A673 (cell line): ENCODE measurements at regions not wholly inside any gene's neighbourhood (a gene's known extent, or its start where the extent isn't known, plus 50 kb on each side); places are given as distances from the start of the nearest gene placed in this dataset.
"Not testable (repeated sequence)": the region's sequence is repeated elsewhere in the genome, so short reads cannot be mapped to it uniquely, and the experiment has no call there.

Source experiments
- BruUV-seq: library from RNA; stranded (reverse); fragments of 400-500 nt; replicated peaks from 2 replicates; lab custom pipeline; 2021; lab: Mats Ljungman, UMichigan
- CTCF ChIA-PET: fragments of 300-600 bp; sonication (Branson Sonifier 250); formaldehyde crosslinking; loops from one replicate; lab custom pipeline; 2022; ENCODE audit warnings: antibody characterized with exemption; lab: Charles Lee
- POLR2A ChIA-PET: fragments of 300-600 bp; sonication (Branson Sonifier 250); formaldehyde crosslinking; loops from one replicate; lab custom pipeline; 2022; ENCODE audit warnings: antibody characterized with exemption; ENCODE audit not compliant: low non-redundant PET; lab: Charles Lee
- DNase-seq: peaks from one replicate; pipeline ENCODE4 v3.0.0-alpha.2; 2015; ENCODE audit warnings: low spot score
- H3K27ac ChIP-seq: fragments of 200-600 bp; sonication (generic); 2 replicates; pipeline ENCODE4 v1.5.1; 2016; ENCODE audit warnings: mixed run types, low read depth, mild to moderate bottlenecking, mixed read lengths, antibody characterized with exemption, low read length; ENCODE audit not compliant: poor library complexity, severe bottlenecking
- H3K27me3 ChIP-seq: fragments of 200-600 bp; sonication (generic); replicated peaks from 2 replicates; pipeline ENCODE4 v1.6.1; 2017; ENCODE audit warnings: mixed run types, low read depth, mild to moderate bottlenecking, mixed read lengths, antibody characterized with exemption, low read length; ENCODE audit not compliant: insufficient read depth, poor library complexity
- H3K36me3 ChIP-seq: fragments of 200-600 bp; sonication (generic); 2 replicates; pipeline ENCODE4 v1.6.1; 2016; ENCODE audit warnings: mixed run types, mild to moderate bottlenecking, mixed read lengths, antibody characterized with exemption, low read length; ENCODE audit not compliant: insufficient read depth, poor library complexity, severe bottlenecking
- H3K4me1 ChIP-seq: fragments of 200-600 bp; sonication (generic); 2 replicates; pipeline ENCODE4 v1.6.1; 2017; ENCODE audit warnings: mixed run types, mild to moderate bottlenecking, mixed read lengths, antibody characterized with exemption, low read length; ENCODE audit not compliant: insufficient read depth, poor library complexity, severe bottlenecking
- H3K4me3 ChIP-seq: fragments of 200-600 bp; sonication (generic); 2 replicates; pipeline ENCODE4 v1.5.1; 2016; ENCODE audit warnings: low read depth, mixed run types, mild to moderate bottlenecking, mixed read lengths, low read length; ENCODE audit not compliant: poor library complexity, severe bottlenecking
- H3K9me3 ChIP-seq: fragments of 200-600 bp; sonication (generic); 2 replicates; pipeline ENCODE4 v1.6.1; 2016; ENCODE audit warnings: mixed run types, low read depth, mild to moderate bottlenecking, mixed read lengths, antibody characterized with exemption, low read length; ENCODE audit not compliant: poor library complexity, severe bottlenecking
- EZH2 ChIP-seq: fragments of 200-600 bp; sonication (generic); IDR thresholded peaks from 2 replicates; pipeline ENCODE4 v1.6.1; 2017; ENCODE audit warnings: borderline replicate concordance, low read depth, mild to moderate bottlenecking, mixed read lengths, antibody characterized with exemption, low read length; ENCODE audit not compliant: poor library complexity, severe bottlenecking
- intact Hi-C: fragments of 100-400 bp; cut with micrococcal nuclease; formaldehyde crosslinking; loops from one replicate; pipeline ENCODE4 v1.10.0; 2022; ENCODE audit not compliant: unreplicated experiment
- TF ChIP-seq, protein P1 (sequence below): fragments of 300-800, 200-600 bp; sonication (generic); conservative IDR thresholded peaks from 2 replicates; pipeline ENCODE4 v1.5.1; 2017; ENCODE audit warnings: low read depth, mild to moderate bottlenecking, antibody characterized with exemption, low read length, moderate library complexity, mixed read lengths

DNA sequence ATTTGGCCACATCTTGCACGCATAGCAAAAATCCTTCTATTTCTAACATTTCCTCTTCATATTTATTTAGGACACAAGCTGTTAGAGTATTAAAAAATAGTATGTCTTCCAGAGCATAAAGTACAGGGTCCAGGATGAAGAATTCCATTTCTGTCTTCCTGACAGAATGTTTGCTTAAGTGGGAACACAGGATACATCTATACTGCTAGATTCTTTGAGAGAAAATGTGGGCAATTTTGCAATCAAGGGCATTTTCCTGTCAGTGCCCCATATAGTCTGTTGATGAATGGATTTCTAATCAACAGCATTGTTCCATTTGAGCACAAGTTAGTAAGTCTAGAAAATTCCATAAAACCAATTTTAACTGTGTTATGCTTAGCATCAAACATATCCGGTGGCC lies 409.9 kb downstream of the CPS1 start:
- no peaks in the 10 kb centered on the region for H3K36me3 ChIP-seq
- TF ChIP-seq, protein P1, sequence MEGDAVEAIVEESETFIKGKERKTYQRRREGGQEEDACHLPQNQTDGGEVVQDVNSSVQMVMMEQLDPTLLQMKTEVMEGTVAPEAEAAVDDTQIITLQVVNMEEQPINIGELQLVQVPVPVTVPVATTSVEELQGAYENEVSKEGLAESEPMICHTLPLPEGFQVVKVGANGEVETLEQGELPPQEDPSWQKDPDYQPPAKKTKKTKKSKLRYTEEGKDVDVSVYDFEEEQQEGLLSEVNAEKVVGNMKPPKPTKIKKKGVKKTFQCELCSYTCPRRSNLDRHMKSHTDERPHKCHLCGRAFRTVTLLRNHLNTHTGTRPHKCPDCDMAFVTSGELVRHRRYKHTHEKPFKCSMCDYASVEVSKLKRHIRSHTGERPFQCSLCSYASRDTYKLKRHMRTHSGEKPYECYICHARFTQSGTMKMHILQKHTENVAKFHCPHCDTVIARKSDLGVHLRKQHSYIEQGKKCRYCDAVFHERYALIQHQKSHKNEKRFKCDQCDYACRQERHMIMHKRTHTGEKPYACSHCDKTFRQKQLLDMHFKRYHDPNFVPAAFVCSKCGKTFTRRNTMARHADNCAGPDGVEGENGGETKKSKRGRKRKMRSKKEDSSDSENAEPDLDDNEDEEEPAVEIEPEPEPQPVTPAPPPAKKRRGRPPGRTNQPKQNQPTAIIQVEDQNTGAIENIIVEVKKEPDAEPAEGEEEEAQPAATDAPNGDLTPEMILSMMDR, result no peak
- no peak for TF ChIP-seq EZH2
- no peak for DNase-seq
- BruUV-seq, result no TSS peak
- no peak overlapping the region for H3K4me3 ChIP-seq
- no peaks in the 10 kb centered on the region for H3K27me3 ChIP-seq
- ChIA-PET CTCF (no interaction called here), POLR2A (no interaction called here)
- H3K9me3 ChIP-seq, result no peaks in the 10 kb centered on the region
- no peaks in the 10 kb centered on the region for H3K4me1 ChIP-seq
- no peak overlapping the region for H3K27ac ChIP-seq
- intact Hi-C loops, result no loop called here

DNA sequence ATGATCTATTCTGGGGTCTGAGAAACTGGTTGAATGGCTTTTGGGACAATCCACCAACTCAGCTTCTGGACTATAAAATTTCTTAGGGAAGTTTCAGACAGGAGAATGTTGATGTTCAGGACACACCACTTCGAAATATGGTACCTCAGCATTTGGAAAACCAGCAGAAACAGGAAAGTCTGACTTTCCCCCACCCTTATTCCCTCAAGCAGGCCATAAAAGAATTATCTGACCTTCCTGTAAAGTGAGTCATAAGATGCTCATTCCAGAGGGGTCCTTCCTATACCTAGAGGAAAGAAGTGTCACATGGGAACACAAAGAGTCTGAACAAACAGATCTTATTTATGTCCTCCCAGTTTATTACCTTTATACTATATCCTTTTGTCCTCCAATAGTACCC lies 415.0 kb downstream of the CPS1 start:
- TF ChIP-seq, protein P1, result no peak
- no peak for TF ChIP-seq EZH2
- intact Hi-C loops, result no loop called here
- Histone ChIP-seq H3K27ac (no peak overlapping the region), H3K27me3 (no peaks in the 10 kb centered on the region), H3K4me3 (no peak overlapping the region), H3K4me1 (no peaks in the 10 kb centered on the region), H3K9me3 (no peaks in the 10 kb centered on the region), H3K36me3 (no peaks in the 10 kb centered on the region)
- CTCF ChIA-PET, result no interaction called here
- no TSS peak for BruUV-seq
- POLR2A ChIA-PET, result no interaction called here
- DNase-seq, result no peak

DNA sequence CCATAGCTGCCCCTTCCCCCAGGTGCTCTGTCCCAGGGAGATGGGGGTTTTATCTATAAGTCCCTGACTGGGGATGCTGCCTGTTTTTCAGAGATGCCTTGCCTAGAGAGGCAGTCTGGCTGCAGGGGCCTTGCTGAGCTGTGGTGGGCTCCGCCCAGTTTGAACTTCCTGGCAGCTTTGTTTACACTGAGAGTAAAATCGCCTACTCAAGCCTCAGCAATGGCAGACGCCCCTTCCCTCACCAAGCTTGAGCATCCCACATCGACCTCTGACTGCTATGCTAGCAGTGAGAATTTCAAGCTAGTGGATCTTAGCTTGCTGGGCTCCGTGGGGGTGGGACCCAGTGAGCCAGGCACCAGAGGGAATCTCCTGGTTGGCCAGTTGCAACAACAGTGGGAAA lies 430.4 kb downstream of the CPS1 start:
- CTCF ChIA-PET, H3K36me3 ChIP-seq, intact Hi-C loops, H3K4me1 ChIP-seq, H3K27ac ChIP-seq, H3K4me3 ChIP-seq, H3K9me3 ChIP-seq, H3K27me3 ChIP-seq, BruUV-seq, POLR2A ChIA-PET, DNase-seq: not testable (repeated sequence)

DNA sequence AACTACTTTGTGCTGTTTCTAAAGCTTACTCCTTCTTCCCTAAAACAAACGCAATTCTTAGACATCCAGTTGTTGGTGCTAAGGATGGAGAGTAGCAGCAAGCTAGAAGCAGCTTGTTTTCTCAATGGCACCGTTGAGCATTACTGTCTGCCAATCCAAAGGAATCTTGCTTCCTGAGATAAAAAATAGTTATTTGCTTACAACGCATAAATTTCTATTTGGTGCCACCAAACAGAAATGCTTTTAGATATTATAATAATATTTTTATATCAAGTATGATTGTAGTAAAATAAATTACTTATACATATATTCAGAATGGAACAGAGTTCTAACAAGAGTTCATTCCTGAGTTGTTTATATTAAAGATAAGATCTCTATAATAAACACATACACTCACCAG lies 434.7 kb downstream of the CPS1 start:
- no peak for DNase-seq
- Histone ChIP-seq H3K4me1 (no peaks in the 10 kb centered on the region), H3K4me3 (no peak overlapping the region), H3K27ac (no peak overlapping the region), H3K27me3 (no peaks in the 10 kb centered on the region), H3K36me3 (no peaks in the 10 kb centered on the region), H3K9me3 (peaks cover 4% of the 10 kb centered on the region)
- POLR2A ChIA-PET, result no interaction called here
- intact Hi-C loops, result no loop called here
- TF ChIP-seq, protein P1, result no peak
- no peak for TF ChIP-seq EZH2
- CTCF ChIA-PET, result no interaction called here
- no TSS peak for BruUV-seq
